Dermis microvascular lymphatic vessel endothelial cell (primary cell): ENCODE measurements at regions not wholly inside any gene's neighbourhood (a gene's known extent, or its start where the extent isn't known, plus 50 kb on each side); places are given as distances from the start of the nearest gene placed in this dataset.
"Not testable (repeated sequence)": the region's sequence is repeated elsewhere in the genome, so short reads cannot be mapped to it uniquely, and the experiment has no call there.

Experiments used
- DNase-seq, 2 donors: peaks; one replicate each; pipeline versions ENCODE4 v3.0.0 to v3.0.0-alpha.2; 2010; ENCODE audit warnings: low read depth in 2 of 2

GRCh38 chr16:17986991-17987390, 349.5 kb downstream of the NPIPA8 start:
- DNase-seq: no peak

GRCh38 chr16:17984810-17985209, 351.7 kb downstream of the NPIPA8 start:
- no peak for DNase-seq

GRCh38 chr16:17983847-17984639, 352.5 kb downstream of the NPIPA8 start:
- no peak for DNase-seq

- DNase-seq: no peak
Measured at GRCh38 chr16:17983114-17983513, 353.4 kb downstream of the NPIPA8 start.

- DNase-seq: no peak
Measured at GRCh38 chr16:17977260-17977659, 359.3 kb downstream of the NPIPA8 start.

GRCh38 chr16:17972460-17972943, 364.0 kb downstream of the NPIPA8 start:
- no peak for DNase-seq

GRCh38 chr16:17970816-17971331, 365.7 kb downstream of the NPIPA8 start:
- DNase-seq: no peak

GRCh38 chr16:17970157-17970765, 366.3 kb downstream of the NPIPA8 start:
- no peak for DNase-seq

- DNase-seq: no peak
Measured at GRCh38 chr16:17965133-17965900, 371.2 kb downstream of the NPIPA8 start.

GRCh38 chr16:17964196-17964595, 372.3 kb downstream of the NPIPA8 start:
- no peak for DNase-seq

- no peak for DNase-seq
Measured at GRCh38 chr16:17963185-17963836, 373.2 kb downstream of the NPIPA8 start.

GRCh38 chr16:17962726-17963125, 373.8 kb downstream of the NPIPA8 start:
- DNase-seq: no peak

- DNase-seq: not testable (repeated sequence)
Measured at GRCh38 chr16:17961822-17962221, 374.7 kb downstream of the NPIPA8 start.

GRCh38 chr16:17951378-17951777, 385.2 kb downstream of the NPIPA8 start:
- no peak for DNase-seq

GRCh38 chr16:17949982-17950250, 386.6 kb downstream of the NPIPA8 start:
- no peak for DNase-seq

GRCh38 chr16:17949141-17949981, 387.2 kb downstream of the NPIPA8 start:
- no peak for DNase-seq

GRCh38 chr16:17947637-17948036, 388.9 kb downstream of the NPIPA8 start:
- no peak for DNase-seq

- no peak for DNase-seq
Measured at GRCh38 chr16:17947165-17947564, 389.4 kb downstream of the NPIPA8 start.

GRCh38 chr16:17945080-17945601, 391.4 kb downstream of the NPIPA8 start:
- no peak for DNase-seq

GRCh38 chr16:17944345-17944744, 392.2 kb downstream of the NPIPA8 start:
- no peak for DNase-seq

GRCh38 chr16:17942067-17942466, 394.5 kb downstream of the NPIPA8 start:
- DNase-seq: no peak
